ENCODE measurements at regions not wholly inside any gene's neighbourhood (a gene's known extent, or its start where the extent isn't known, plus 50 kb on each side); places are given as distances from the start of the nearest gene placed in this dataset.

DNA sequence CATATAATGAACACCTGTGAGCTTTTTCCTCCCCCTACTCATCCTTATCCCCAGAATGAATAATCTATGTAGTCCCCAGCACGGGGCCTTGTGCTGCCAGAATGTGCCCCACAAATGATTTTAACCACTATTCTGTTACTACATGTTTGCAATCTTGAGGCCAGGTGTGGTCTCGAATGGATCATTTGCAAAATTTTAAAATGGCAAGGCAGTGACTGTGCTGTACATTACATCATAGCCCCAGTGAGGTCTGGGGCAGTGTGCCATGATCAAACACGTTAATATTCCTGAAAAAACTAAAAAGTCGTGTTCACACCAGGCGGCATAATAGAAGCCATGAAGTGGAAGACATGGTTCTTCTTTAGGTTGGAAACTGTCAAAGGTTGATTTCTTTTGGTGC, 479.9 kb upstream of the EEF2KMT start:
- no peak for TF ChIP-seq EP300 (IDR thresholded peaks at IDR 0.05)
- TF ChIP-seq CTCF (IDR thresholded peaks at IDR 0.05), result no peak
- TF ChIP-seq POLR2A (IDR thresholded peaks at IDR 0.05), result no peak
